ENCODE measurements at regions not wholly inside any gene's neighbourhood (a gene's known extent, or its start where the extent isn't known, plus 50 kb on each side); places are given as distances from the start of the nearest gene placed in this dataset.

- CTCF ChIA-PET: interaction anchor here (1.4 to 1.8 kb wide), 2 partner anchors 12 to 100 kb away, joined by 3 to 7 read pairs; no protein-coding TSS in a partner anchor
- H3K36me3 ChIP-seq (ENCODE audit: control insufficient read depth in 2 of 2, extremely low read depth in 1 of 2, insufficient read depth in 2 of 2, low read length in 2 of 2): no peaks in the 10 kb centered on the region
- no peak overlapping the region for H3K27ac ChIP-seq (ENCODE audit: insufficient read depth, low read depth, low read length)
- peaks cover 0 to 1% of the 10 kb centered on the region in 2 experiments for H3K27me3 ChIP-seq (ENCODE audit: control insufficient read depth in 2 of 2, insufficient read depth in 2 of 2, low read length in 2 of 2)
- H3K79me2 ChIP-seq (ENCODE audit: control insufficient read depth, insufficient read depth, low read length): no peaks in the 10 kb centered on the region
- H3K9ac ChIP-seq (replicated peaks; ENCODE audit: extremely low read depth, insufficient read depth, low read length): no peak overlapping the region
- intact Hi-C loops (cut with micrococcal nuclease): no loop called here
- H3K9me3 ChIP-seq (replicated peaks; ENCODE audit: control insufficient read depth, insufficient read depth, low read length): no peaks in the 10 kb centered on the region
- H4K20me1 ChIP-seq (replicated peaks; ENCODE audit: control insufficient read depth, extremely low read depth, insufficient read depth, low read length): no peaks in the 10 kb centered on the region
- FAIRE-seq (no peak), DNase-seq (ENCODE audit: low read depth, low spot score) (no peak)
- POLR2A ChIA-PET: no interaction called here
- no TSS peak for BruUV-seq (replicated peaks)
- H3K4me2 ChIP-seq (ENCODE audit: insufficient read depth, low read length): no peak overlapping the region
- dilution Hi-C loops (cut with MboI; ENCODE audit: extremely low pct_ligation_motif_present, low sequenced_read_pairs): no loop called here
- H3K4me3 ChIP-seq (replicated peaks in 1 of 3; ENCODE audit: insufficient read depth in 1 of 3, low read depth in 1 of 3, low read length in 3 of 3): no peak overlapping the region
- no peak for TF ChIP-seq POLR2AphosphoS5 (IDR thresholded peaks at IDR 0.05; ENCODE audit: insufficient read depth, low read depth, low read length)
- TF ChIP-seq FOS (IDR thresholded peaks at IDR 0.05; ENCODE audit: borderline replicate concordance, insufficient read depth, low read length): no peak
- TF ChIP-seq GATA2 (IDR thresholded peaks at IDR 0.05; ENCODE audit: insufficient read depth, insufficient read length, low read depth, low read length): no peak
- no peak for TF ChIP-seq MAX (IDR thresholded peaks at IDR 0.05; ENCODE audit: insufficient read depth, insufficient read length)
- no peaks in the 10 kb centered on the region for H3K4me1 ChIP-seq (ENCODE audit: control insufficient read depth, extremely low read depth, insufficient read depth, low read length)
- H3K9me1 ChIP-seq (replicated peaks; ENCODE audit: control insufficient read depth, extremely low read depth, insufficient read depth, low read length): no peaks in the 10 kb centered on the region
- H2AFZ ChIP-seq (ENCODE audit: low read depth, low read length): no peak overlapping the region
Observed at GRCh38 chr21:25383545-25383944, 223.7 kb downstream of the MRPL39 start.

GRCh38 chr21:25381936-25382452, 225.3 kb downstream of the MRPL39 start:
- H3K4me2 ChIP-seq (ENCODE audit: insufficient read depth, low read length): no peak overlapping the region
- peaks cover 0 to 1% of the 10 kb centered on the region in 2 experiments for H3K27me3 ChIP-seq (ENCODE audit: control insufficient read depth in 2 of 2, insufficient read depth in 2 of 2, low read length in 2 of 2)
- H3K27ac ChIP-seq (ENCODE audit: insufficient read depth, low read depth, low read length): no peak overlapping the region
- H3K9me1 ChIP-seq (replicated peaks; ENCODE audit: control insufficient read depth, extremely low read depth, insufficient read depth, low read length): no peaks in the 10 kb centered on the region
- H3K79me2 ChIP-seq (ENCODE audit: control insufficient read depth, insufficient read depth, low read length): no peaks in the 10 kb centered on the region
- no peaks in the 10 kb centered on the region for H4K20me1 ChIP-seq (replicated peaks; ENCODE audit: control insufficient read depth, extremely low read depth, insufficient read depth, low read length)
- FAIRE-seq (no peak), DNase-seq (ENCODE audit: low read depth, low spot score) (no peak)
- dilution Hi-C loops (cut with MboI; ENCODE audit: extremely low pct_ligation_motif_present, low sequenced_read_pairs): no loop called here
- H3K9me3 ChIP-seq (replicated peaks; ENCODE audit: control insufficient read depth, insufficient read depth, low read length): no peaks in the 10 kb centered on the region
- no TSS peak for BruUV-seq (replicated peaks)
- H2AFZ ChIP-seq (ENCODE audit: low read depth, low read length): no peak overlapping the region
- H3K4me3 ChIP-seq (replicated peaks in 1 of 3; ENCODE audit: insufficient read depth in 1 of 3, low read depth in 1 of 3, low read length in 3 of 3): no peak overlapping the region
- intact Hi-C loops (cut with micrococcal nuclease): no loop called here
- ChIA-PET POLR2A (no interaction called here), CTCF (no interaction called here)
- H3K9ac ChIP-seq (replicated peaks; ENCODE audit: extremely low read depth, insufficient read depth, low read length): no peak overlapping the region
- no peaks in the 10 kb centered on the region for H3K4me1 ChIP-seq (ENCODE audit: control insufficient read depth, extremely low read depth, insufficient read depth, low read length)
- TF ChIP-seq MAX (IDR thresholded peaks at IDR 0.05; ENCODE audit: insufficient read depth, insufficient read length) (no peak), EZH2 (IDR thresholded peaks at IDR 0.05; ENCODE audit: borderline replicate concordance, low read depth, low read length, severe bottlenecking) (no peak), JUN (IDR thresholded peaks at IDR 0.05; ENCODE audit: borderline replicate concordance, insufficient read depth, insufficient read length, low read depth) (no peak), POLR2A (IDR thresholded peaks at IDR 0.05; ENCODE audit: low read depth, low read length) (no peak), FOS (IDR thresholded peaks at IDR 0.05; ENCODE audit: borderline replicate concordance, insufficient read depth, low read length) (no peak), POLR2AphosphoS5 (IDR thresholded peaks at IDR 0.05; ENCODE audit: insufficient read depth, low read depth, low read length) (no peak), MYC (IDR thresholded peaks at IDR 0.05; ENCODE audit: low read depth, low read length) (no peak), CTCF (IDR thresholded peaks at IDR 0.05; ENCODE audit: extremely low read depth in 1 of 2, insufficient read depth in 1 of 2, low read depth in 1 of 2, low read length in 2 of 2) (no peak), GATA2 (IDR thresholded peaks at IDR 0.05; ENCODE audit: insufficient read depth, insufficient read length, low read depth, low read length) (no peak)
- no peaks in the 10 kb centered on the region for H3K36me3 ChIP-seq (ENCODE audit: control insufficient read depth in 2 of 2, extremely low read depth in 1 of 2, insufficient read depth in 2 of 2, low read length in 2 of 2)

Measured in endothelial cell of umbilical vein (primary cell).